ENCODE measurements at regions not wholly inside any gene's neighbourhood (a gene's known extent, or its start where the extent isn't known, plus 50 kb on each side); places are given as distances from the start of the nearest gene placed in this dataset.

GRCh38 chr9:107397076-107398044 lies 92.2 kb downstream of the KLF4 start:
- peaks cover 0 to 2% of the 10 kb centered on the region in 2 donors for H3K36me3 Mint-ChIP-seq (ENCODE audit: insufficient read depth in 2 of 2)
- no peak for ATAC-seq (replicated peaks in 1 of 2)
- H3K27me3 Mint-ChIP-seq (ENCODE audit: low read depth), result peaks cover 7% of the 10 kb centered on the region
- no peaks in the 10 kb centered on the region for H3K9me3 Mint-ChIP-seq
- H3K27ac Mint-ChIP-seq, result no peak overlapping the region
- no peaks in the 10 kb centered on the region for H3K4me1 Mint-ChIP-seq (ENCODE audit: low read depth)
- no peak for DNase-seq
- H3K4me3 Mint-ChIP-seq, result no peak overlapping the region

- Mint-ChIP-seq H3K27me3 (ENCODE audit: low read depth) (peaks cover 8% of the 10 kb centered on the region), H3K9me3 (no peaks in the 10 kb centered on the region), H3K36me3 (ENCODE audit: insufficient read depth in 2 of 2) (no peaks in the 10 kb centered on the region), H3K4me3 (no peak overlapping the region), H3K4me1 (ENCODE audit: low read depth) (no peaks in the 10 kb centered on the region), H3K27ac (no peak overlapping the region)
- ATAC-seq (replicated peaks in 1 of 2) (no peak), DNase-seq (no peak)
These were observed 95.3 kb downstream of the KLF4 start for GRCh38 chr9:107394264-107394663.

GRCh38 chr9:107390778-107391177 lies 98.8 kb downstream of the KLF4 start:
- ATAC-seq (replicated peaks in 1 of 2) (no peak), DNase-seq (no peak)
- Mint-ChIP-seq H3K36me3 (ENCODE audit: insufficient read depth in 2 of 2) (no peaks in the 10 kb centered on the region), H3K4me3 (no peak overlapping the region), H3K27ac (no peak overlapping the region), H3K9me3 (no peaks in the 10 kb centered on the region), H3K27me3 (ENCODE audit: low read depth) (peaks cover 8% of the 10 kb centered on the region), H3K4me1 (ENCODE audit: low read depth) (no peaks in the 10 kb centered on the region)

- peaks cover 8% of the 10 kb centered on the region for H3K27me3 Mint-ChIP-seq (ENCODE audit: low read depth)
- DNase-seq (no peak), ATAC-seq (replicated peaks in 1 of 2) (no peak)
- no peaks in the 10 kb centered on the region for H3K36me3 Mint-ChIP-seq (ENCODE audit: insufficient read depth in 2 of 2)
- no peak overlapping the region for H3K4me3 Mint-ChIP-seq
- H3K9me3 Mint-ChIP-seq, result no peaks in the 10 kb centered on the region
- no peaks in the 10 kb centered on the region for H3K4me1 Mint-ChIP-seq (ENCODE audit: low read depth)
- H3K27ac Mint-ChIP-seq, result no peak overlapping the region
These were observed 99.3 kb downstream of the KLF4 start for GRCh38 chr9:107390279-107390678.

- Mint-ChIP-seq H3K9me3 (no peaks in the 10 kb centered on the region), H3K4me1 (ENCODE audit: low read depth) (no peaks in the 10 kb centered on the region), H3K36me3 (ENCODE audit: insufficient read depth in 2 of 2) (no peaks in the 10 kb centered on the region), H3K27ac (no peak overlapping the region), H3K27me3 (ENCODE audit: low read depth) (peaks cover 13% of the 10 kb centered on the region), H3K4me3 (no peak overlapping the region)
- ATAC-seq (replicated peaks in 1 of 2) (no peak), DNase-seq (no peak)
These were observed 99.9 kb downstream of the KLF4 start for GRCh38 chr9:107389617-107390071.

GRCh38 chr9:107388890-107389289 lies 100.7 kb downstream of the KLF4 start:
- H3K4me3 Mint-ChIP-seq, result no peak overlapping the region
- ATAC-seq (replicated peaks in 1 of 2), result no peak
- H3K9me3 Mint-ChIP-seq, result no peaks in the 10 kb centered on the region
- no peaks in the 10 kb centered on the region for H3K36me3 Mint-ChIP-seq (ENCODE audit: insufficient read depth in 2 of 2)
- no peak overlapping the region for H3K27ac Mint-ChIP-seq
- peaks cover 21% of the 10 kb centered on the region for H3K27me3 Mint-ChIP-seq (ENCODE audit: low read depth)
- H3K4me1 Mint-ChIP-seq (ENCODE audit: low read depth), result no peaks in the 10 kb centered on the region
- no peak for DNase-seq

GRCh38 chr9:107387409-107387808 lies 102.2 kb downstream of the KLF4 start:
- Mint-ChIP-seq H3K9me3 (no peaks in the 10 kb centered on the region), H3K27me3 (ENCODE audit: low read depth) (peaks cover 18% of the 10 kb centered on the region), H3K4me3 (no peak overlapping the region)

GRCh38 chr9:107386396-107386795 lies 103.2 kb downstream of the KLF4 start:
- H3K36me3 Mint-ChIP-seq (ENCODE audit: insufficient read depth in 2 of 2), result no peaks in the 10 kb centered on the region
- no peak overlapping the region for H3K27ac Mint-ChIP-seq
- no peak for DNase-seq
- H3K4me1 Mint-ChIP-seq (ENCODE audit: low read depth), result no peaks in the 10 kb centered on the region
- H3K9me3 Mint-ChIP-seq, result no peaks in the 10 kb centered on the region
- H3K4me3 Mint-ChIP-seq, result no peak overlapping the region
- H3K27me3 Mint-ChIP-seq (ENCODE audit: low read depth), result peaks cover 23% of the 10 kb centered on the region
- no peak for ATAC-seq (replicated peaks in 1 of 2)

More at GRCh38 chr9:107387409-107387808, 102.2 kb downstream of the KLF4 start:
- ATAC-seq (replicated peaks in 1 of 2), result no peak
- no peaks in the 10 kb centered on the region for H3K36me3 Mint-ChIP-seq (ENCODE audit: insufficient read depth in 2 of 2)
- no peak overlapping the region for H3K27ac Mint-ChIP-seq
- DNase-seq, result no peak
- no peaks in the 10 kb centered on the region for H3K4me1 Mint-ChIP-seq (ENCODE audit: low read depth)

Data from activated T-cell treated with anti-CD3 and anti-CD28 coated beads, Interleukin-2, amount 50 U/mL, for 72 hours (primary cell).